Endothelial cell of umbilical vein (primary cell): ENCODE measurements at regions not wholly inside any gene's neighbourhood (a gene's known extent, or its start where the extent isn't known, plus 50 kb on each side); places are given as distances from the start of the nearest gene placed in this dataset.

Experiments
- BruUV-seq: library from RNA; stranded (reverse); fragments of 400-500 nt; replicated peaks from 2 replicates; lab custom pipeline; 2021; lab: Mats Ljungman, UMichigan
- CTCF ChIA-PET: fragments of 300-600, 350-600 bp; sonication (Branson Sonifier 250); formaldehyde crosslinking; loops from one replicate; lab custom pipeline; 2021; ENCODE audit warnings: antibody characterized with exemption, inconsistent platforms; lab: Charles Lee
- POLR2A ChIA-PET: fragments of 300-600, 350-600 bp; sonication (Branson Sonifier 250); formaldehyde crosslinking; loops from one replicate; lab custom pipeline; 2021; ENCODE audit warnings: antibody characterized with exemption, inconsistent platforms; lab: Charles Lee
- DNase-seq: peaks from one replicate; pipeline ENCODE4 v3.0.0-alpha.2; 2011; ENCODE audit warnings: low read depth, low spot score
- FAIRE-seq: peaks from 2 replicates; lab custom pipeline; 2011; peaks lifted over from hg19 to GRCh38; lab: Jason Lieb, UNC
- H2AFZ ChIP-seq: 2 replicates; pipeline ENCODE4 v1.6.0; 2012; ENCODE audit warnings: low read depth, low read length, control low read depth, inconsistent platforms
- H3K27ac ChIP-seq: 2 replicates; pipeline ENCODE4 v1.5.1; 2011; ENCODE audit warnings: low read depth, mild to moderate bottlenecking, control low read depth, low read length, moderate library complexity; ENCODE audit not compliant: insufficient read depth
- H3K27me3 ChIP-seq, 2 experiments: 2 replicates each; pipeline versions ENCODE4 v1.6.0 to v1.6.1; 2011; ENCODE audit warnings: low read length in 2 of 2, mixed read lengths in 1 of 2; ENCODE audit not compliant: control insufficient read depth in 2 of 2, insufficient read depth in 2 of 2
- H3K36me3 ChIP-seq, 2 experiments: 2 replicates in 1 of 2; 3 replicates in 1 of 2; pipeline ENCODE4 v1.5.1; 2011; ENCODE audit warnings: low read length in 2 of 2, mild to moderate bottlenecking in 1 of 2, moderate library complexity in 1 of 2; ENCODE audit not compliant: control insufficient read depth in 2 of 2, insufficient read depth in 2 of 2; ENCODE audit errors: extremely low read depth in 1 of 2
- H3K4me1 ChIP-seq: 3 replicates; pipeline ENCODE4 v1.5.1; 2011; ENCODE audit warnings: mild to moderate bottlenecking, low read length; ENCODE audit not compliant: control insufficient read depth, insufficient read depth; ENCODE audit errors: extremely low read depth
- H3K4me2 ChIP-seq: 2 replicates; pipeline ENCODE4 v1.6.1; 2011; ENCODE audit warnings: low read length, control low read depth, mixed read lengths; ENCODE audit not compliant: insufficient read depth
- H3K4me3 ChIP-seq, 3 experiments: fragments of 200-600 bp in 1 of 3; sonication (generic), shearing (Covaris generic) in 1 of 3; replicated peaks in 1 of 3; 2 replicates each; pipeline ENCODE4 v1.5.1; 2011 to 2016; ENCODE audit warnings: control low read depth in 3 of 3, low read length in 3 of 3, mild to moderate bottlenecking in 2 of 3, inconsistent platforms in 1 of 3, low read depth in 1 of 3, moderate library complexity in 1 of 3; ENCODE audit not compliant: insufficient read depth in 1 of 3
- H3K79me2 ChIP-seq: 2 replicates; pipeline ENCODE4 v1.6.0; 2012; ENCODE audit warnings: low read length, inconsistent platforms; ENCODE audit not compliant: control insufficient read depth, insufficient read depth
- H3K9ac ChIP-seq: replicated peaks from 2 replicates; pipeline ENCODE3; 2011; ENCODE audit warnings: low read length, control low read depth; ENCODE audit not compliant: insufficient read depth; ENCODE audit errors: extremely low read depth
- H3K9me1 ChIP-seq: replicated peaks from 3 replicates; pipeline ENCODE4 v1.6.0; 2011; ENCODE audit warnings: mild to moderate bottlenecking, low read length; ENCODE audit not compliant: control insufficient read depth, insufficient read depth; ENCODE audit errors: extremely low read depth
- H3K9me3 ChIP-seq: replicated peaks from 2 replicates; pipeline ENCODE4 v1.5.1; 2012; ENCODE audit warnings: low read length, inconsistent platforms; ENCODE audit not compliant: control insufficient read depth, insufficient read depth
- H4K20me1 ChIP-seq: replicated peaks from 2 replicates; pipeline ENCODE3; 2011; ENCODE audit warnings: mild to moderate bottlenecking, low read length; ENCODE audit not compliant: control insufficient read depth, insufficient read depth; ENCODE audit errors: extremely low read depth
- CTCF ChIP-seq, 2 donors: IDR thresholded peaks; 1 replicate in 1 of 2; 2 replicates in 1 of 2; pipeline ENCODE4 v1.5.1; 2011; ENCODE audit warnings: low read length in 2 of 2, mild to moderate bottlenecking in 2 of 2, moderate library complexity in 2 of 2, control low read depth in 1 of 2, inconsistent platforms in 1 of 2, low read depth in 1 of 2; ENCODE audit not compliant: insufficient read depth in 1 of 2; ENCODE audit errors: extremely low read depth in 1 of 2
- EZH2 ChIP-seq: IDR thresholded peaks from 2 replicates; pipeline ENCODE4 v1.6.1; 2012; ENCODE audit warnings: borderline replicate concordance, low read depth, mild to moderate bottlenecking, moderate library complexity, low read length, inconsistent platforms; ENCODE audit not compliant: severe bottlenecking
- FOS ChIP-seq: IDR thresholded peaks from 2 replicates; pipeline ENCODE4 v1.6.1; 2011; ENCODE audit warnings: mild to moderate bottlenecking, low read length, moderate library complexity, borderline replicate concordance; ENCODE audit not compliant: insufficient read depth
- GATA2 ChIP-seq: IDR thresholded peaks from 2 replicates; pipeline ENCODE4 v1.7.0; 2011; ENCODE audit warnings: low read depth, mild to moderate bottlenecking, moderate library complexity, mixed read lengths, low read length; ENCODE audit not compliant: insufficient read length, insufficient read depth
- JUN ChIP-seq: IDR thresholded peaks from 2 replicates; pipeline ENCODE4 v1.6.1; 2011; ENCODE audit warnings: borderline replicate concordance, low read depth; ENCODE audit not compliant: insufficient read length, insufficient read depth
- MAX ChIP-seq: IDR thresholded peaks from 2 replicates; pipeline ENCODE4 v1.6.1; 2011; ENCODE audit not compliant: insufficient read depth, insufficient read length
- MYC ChIP-seq: IDR thresholded peaks from one replicate; pipeline ENCODE4 v1.6.1; 2011; ENCODE audit warnings: mild to moderate bottlenecking, low read depth, low read length
- POLR2A ChIP-seq: IDR thresholded peaks from 2 replicates; pipeline ENCODE4 v1.6.1; 2012; ENCODE audit warnings: low read depth, mild to moderate bottlenecking, control low read depth, low read length
- POLR2AphosphoS5 ChIP-seq: IDR thresholded peaks from 2 replicates; pipeline ENCODE4 v1.6.1; 2012; ENCODE audit warnings: low read depth, mild to moderate bottlenecking, control low read depth, low read length, moderate library complexity; ENCODE audit not compliant: insufficient read depth
- dilution Hi-C: fragments of 300-500 bp; cut with MboI; formaldehyde crosslinking; loops from one replicate; pipeline ENCODE4 v1.15.0; 2019; ENCODE audit warnings: low sequenced_read_pairs; ENCODE audit not compliant: extremely low pct_ligation_motif_present
- intact Hi-C: fragments of 100-400 bp; cut with micrococcal nuclease; formaldehyde crosslinking; loops from one replicate; pipeline ENCODE4 v1.10.0; 2022

GRCh38 chr1:235011599-235012435, 116.8 kb downstream of the TOMM20 start:
- no peak for TF ChIP-seq EZH2
- TF ChIP-seq POLR2AphosphoS5 = peak; percentile 72
- no peak for TF ChIP-seq MYC
- no peak for TF ChIP-seq MAX
- TF ChIP-seq CTCF (IDR thresholded peaks at IDR 0.05; ENCODE audit: extremely low read depth in 1 of 2, insufficient read depth in 1 of 2, low read depth in 1 of 2, low read length in 2 of 2) = no peak
- TF ChIP-seq JUN = peak; percentile 74
- TF ChIP-seq FOS = peak; percentile 85
- peak; percentile 33 for TF ChIP-seq GATA2
- no peak for TF ChIP-seq POLR2A
- peak overlapping the region; percentile 18 for H3K9ac ChIP-seq
- intact Hi-C loops = loop anchor here (2.0 kb wide), 1 partner anchor 37 kb away; no protein-coding TSS in a partner anchor
- no peaks in the 10 kb centered on the region for H3K27me3 ChIP-seq
- FAIRE-seq = peak; percentile 80
- H4K20me1 ChIP-seq = no peaks in the 10 kb centered on the region
- H3K36me3 ChIP-seq = no peaks in the 10 kb centered on the region
- ChIA-PET CTCF (interaction anchor here (0.6 to 1.5 kb wide), 8 partner anchors 14 to 411 kb away, joined by 3 to 11 read pairs (median 4); no protein-coding TSS in a partner anchor), POLR2A (no interaction called here)
- H3K79me2 ChIP-seq = no peaks in the 10 kb centered on the region
- peak overlapping the region; percentile 15 for H3K4me2 ChIP-seq
- dilution Hi-C loops = no loop called here
- no peaks in the 10 kb centered on the region for H3K9me3 ChIP-seq
- peak; percentile 64 for DNase-seq
- peak overlapping the region; percentile 91 for H2AFZ ChIP-seq
- peak overlapping the region; percentile 82 for H3K27ac ChIP-seq
- no peaks in the 10 kb centered on the region for H3K9me1 ChIP-seq
- peaks cover 29% of the 10 kb centered on the region for H3K4me1 ChIP-seq
- TSS peak; percentile 18 for BruUV-seq
- no peak overlapping the region for H3K4me3 ChIP-seq
